ENCODE measurements at regions not wholly inside any gene's neighbourhood (a gene's known extent, or its start where the extent isn't known, plus 50 kb on each side); places are given as distances from the start of the nearest gene placed in this dataset.

- peak; percentile 60 for DNase-seq (ENCODE audit: low read depth)
- no peak for TF ChIP-seq CTCF (IDR thresholded peaks at IDR 0.05; ENCODE audit: insufficient read depth, low read length, poor library complexity, severe bottlenecking)
- Histone ChIP-seq H3K36me3 (ENCODE audit: control insufficient read depth, insufficient read depth, low read length) (no peaks in the 10 kb centered on the region), H3K27me3 (ENCODE audit: control insufficient read depth, insufficient read depth, low read length) (no peaks in the 10 kb centered on the region), H3K4me3 (ENCODE audit: low read depth, low read length) (no peak overlapping the region)
Measured at GRCh38 chr10:44245601-44245938, 139.3 kb downstream of the CXCL12 start.

GRCh38 chr10:44244745-44245600 is 139.9 kb downstream of the CXCL12 start:
- Histone ChIP-seq H3K36me3 (ENCODE audit: control insufficient read depth, insufficient read depth, low read length) (no peaks in the 10 kb centered on the region), H3K4me3 (ENCODE audit: low read depth, low read length) (no peak overlapping the region), H3K27me3 (ENCODE audit: control insufficient read depth, insufficient read depth, low read length) (no peaks in the 10 kb centered on the region)
- TF ChIP-seq CTCF (IDR thresholded peaks at IDR 0.05; ENCODE audit: insufficient read depth, low read length, poor library complexity, severe bottlenecking) = no peak
- DNase-seq (ENCODE audit: low read depth) = no peak

GRCh38 chr10:44243851-44244510 is 140.9 kb downstream of the CXCL12 start:
- Histone ChIP-seq H3K27me3 (ENCODE audit: control insufficient read depth, insufficient read depth, low read length) (no peaks in the 10 kb centered on the region), H3K4me3 (ENCODE audit: low read depth, low read length) (no peak overlapping the region), H3K36me3 (ENCODE audit: control insufficient read depth, insufficient read depth, low read length) (no peaks in the 10 kb centered on the region)
- no peak for DNase-seq (ENCODE audit: low read depth)
- TF ChIP-seq CTCF (IDR thresholded peaks at IDR 0.05; ENCODE audit: insufficient read depth, low read length, poor library complexity, severe bottlenecking) = no peak

- Histone ChIP-seq H3K36me3 (ENCODE audit: control insufficient read depth, insufficient read depth, low read length) (no peaks in the 10 kb centered on the region), H3K27me3 (ENCODE audit: control insufficient read depth, insufficient read depth, low read length) (no peaks in the 10 kb centered on the region), H3K4me3 (ENCODE audit: low read depth, low read length) (no peak overlapping the region)
- TF ChIP-seq CTCF (IDR thresholded peaks at IDR 0.05; ENCODE audit: insufficient read depth, low read length, poor library complexity, severe bottlenecking) = no peak
- DNase-seq (ENCODE audit: low read depth) = no peak
Measured at GRCh38 chr10:44242826-44243225, 142.1 kb downstream of the CXCL12 start.

GRCh38 chr10:44242091-44242490 is 142.8 kb downstream of the CXCL12 start:
- DNase-seq (ENCODE audit: low read depth) = no peak
- TF ChIP-seq CTCF (IDR thresholded peaks at IDR 0.05; ENCODE audit: insufficient read depth, low read length, poor library complexity, severe bottlenecking) = no peak
- H3K36me3 ChIP-seq (ENCODE audit: control insufficient read depth, insufficient read depth, low read length) = no peaks in the 10 kb centered on the region

More at GRCh38 chr10:44242091-44242490, 142.8 kb downstream of the CXCL12 start:
- H3K27me3 ChIP-seq (ENCODE audit: control insufficient read depth, insufficient read depth, low read length) = no peaks in the 10 kb centered on the region
- no peak overlapping the region for H3K4me3 ChIP-seq (ENCODE audit: low read depth, low read length)

Data from kidney epithelial cell (primary cell).